Glomerular visceral epithelial cell (primary cell): ENCODE measurements at regions not wholly inside any gene's neighbourhood (a gene's known extent, or its start where the extent isn't known, plus 50 kb on each side); places are given as distances from the start of the nearest gene placed in this dataset.
"Not testable (repeated sequence)": the region's sequence is repeated elsewhere in the genome, so short reads cannot be mapped to it uniquely, and the experiment has no call there.

Experiments used
- DNase-seq: peaks from one replicate; pipeline ENCODE4 v3.0.0-alpha.2; 2016; ENCODE audit errors: extremely low spot score

DNA sequence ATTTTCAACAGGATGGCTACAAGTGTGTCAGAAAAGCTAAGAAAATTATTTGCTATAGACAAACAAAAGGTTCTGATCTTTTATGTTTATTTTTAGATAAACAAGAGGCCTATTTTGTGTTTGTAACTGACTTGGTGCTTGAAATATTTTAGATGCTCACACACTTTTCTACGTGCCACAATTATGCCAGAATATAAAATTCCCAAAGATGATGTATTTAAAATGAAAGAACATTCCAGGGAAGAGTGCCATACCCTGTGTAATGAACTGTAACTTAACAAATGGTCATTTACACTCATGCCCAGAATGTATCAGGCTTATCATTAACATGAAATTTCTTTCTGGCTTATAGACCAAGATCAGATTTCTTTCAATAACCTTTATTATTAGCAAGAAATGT lies 144.9 kb upstream of the MTPN start:
- peak; percentile 18 for DNase-seq

DNA sequence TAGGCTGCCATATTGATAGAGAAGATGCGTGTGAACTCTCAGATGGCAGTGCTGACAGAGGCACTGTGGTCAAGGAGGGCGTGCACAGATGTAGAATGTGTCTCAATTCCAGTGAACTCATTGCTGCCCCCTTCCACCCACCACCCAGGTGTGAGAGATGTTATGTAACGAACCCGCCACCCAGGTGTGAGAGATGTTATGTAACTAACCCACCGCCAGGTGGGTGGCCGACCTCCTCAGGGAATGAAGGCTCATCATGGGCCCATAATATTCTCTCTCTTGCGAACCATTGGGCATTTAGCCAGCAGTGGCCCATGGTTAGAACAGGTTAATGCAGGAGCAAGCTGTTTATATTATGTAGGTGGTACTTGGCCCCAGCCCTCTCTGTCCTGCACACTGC lies 140.4 kb upstream of the MTPN start:
- no peak for DNase-seq

DNA sequence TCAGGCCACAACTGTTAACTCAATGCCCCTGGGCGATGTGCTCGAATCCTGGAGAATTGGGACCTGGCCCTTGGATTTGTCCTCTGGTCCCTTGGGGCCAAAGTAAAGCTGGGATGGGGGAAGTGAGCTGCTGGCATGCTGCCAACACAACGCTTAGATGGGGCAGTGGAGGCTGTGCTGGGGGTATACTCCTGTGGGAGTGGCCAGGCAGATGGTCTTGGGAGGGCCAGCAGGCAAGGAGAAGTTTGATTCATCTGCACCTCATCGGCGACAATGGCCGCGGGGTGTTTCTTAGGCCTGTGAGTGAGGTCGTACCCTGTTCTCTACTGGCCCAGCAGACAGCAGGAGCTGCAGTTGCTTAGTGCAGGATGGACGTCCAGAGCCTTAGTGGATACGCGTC lies 139.0 kb upstream of the MTPN start:
- DNase-seq = no peak

DNA sequence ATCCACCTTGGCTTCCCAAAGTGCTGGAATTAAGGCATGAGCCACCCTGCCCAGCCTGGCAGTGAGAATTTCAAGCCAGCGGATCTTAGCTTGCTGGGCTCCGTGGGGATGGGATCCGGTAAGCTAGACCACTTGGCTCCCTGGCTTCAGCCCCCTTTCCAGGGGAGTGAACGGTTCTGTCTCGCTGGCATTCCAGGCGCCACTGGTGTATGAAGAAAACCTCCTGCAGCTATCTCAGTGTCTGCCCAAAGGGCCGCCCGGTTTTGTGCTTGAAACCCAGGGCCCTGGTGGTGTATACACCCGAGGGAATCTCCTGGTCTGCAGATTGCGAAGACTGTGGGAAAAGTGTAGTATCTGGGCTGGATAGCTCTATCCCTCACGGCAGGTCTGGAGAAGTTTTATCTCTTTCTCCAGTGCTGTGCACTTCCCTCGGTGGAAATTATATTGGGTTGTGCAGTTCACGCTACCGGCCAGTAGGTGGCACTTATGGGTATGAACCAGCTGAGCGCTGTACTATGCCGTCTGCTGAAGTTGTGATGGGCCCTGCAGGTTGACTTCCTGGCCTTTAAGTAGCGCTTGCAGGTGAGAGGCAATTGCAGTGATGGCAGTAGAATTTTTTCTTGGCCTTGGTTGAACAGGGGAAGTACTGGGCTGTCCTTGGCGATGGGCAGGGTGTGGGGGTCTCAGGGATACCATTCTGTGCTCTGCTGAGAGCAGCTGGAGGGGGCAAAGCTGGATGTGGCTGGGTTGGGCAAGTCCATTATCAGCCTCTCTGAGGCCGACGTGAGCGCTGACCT lies 138.0 kb upstream of the MTPN start:
- peak; percentile 40 for DNase-seq

- DNase-seq = not testable (repeated sequence)
Measured at GRCh38 chr7:136114467-136114866, 137.3 kb upstream of the MTPN start.

DNA sequence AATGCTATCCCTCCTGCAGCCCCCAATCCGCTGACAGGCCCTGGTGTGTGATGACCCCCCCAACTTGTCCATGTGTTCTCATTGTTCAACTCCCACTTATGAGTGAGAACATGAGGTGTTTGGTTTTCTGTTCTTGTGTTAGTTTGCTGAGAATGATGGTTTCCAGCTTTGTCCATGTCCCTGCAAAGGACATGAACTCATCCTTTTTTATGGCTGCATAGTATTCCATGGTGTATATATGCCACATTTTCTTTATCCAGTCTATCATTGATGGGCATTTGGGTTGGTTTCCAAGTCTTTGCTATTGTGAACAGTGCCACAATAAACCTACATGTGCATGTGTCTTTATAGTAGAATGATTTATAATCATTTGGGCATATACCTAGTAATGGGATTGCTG lies 131.9 kb upstream of the MTPN start:
- not testable (repeated sequence) for DNase-seq

DNA sequence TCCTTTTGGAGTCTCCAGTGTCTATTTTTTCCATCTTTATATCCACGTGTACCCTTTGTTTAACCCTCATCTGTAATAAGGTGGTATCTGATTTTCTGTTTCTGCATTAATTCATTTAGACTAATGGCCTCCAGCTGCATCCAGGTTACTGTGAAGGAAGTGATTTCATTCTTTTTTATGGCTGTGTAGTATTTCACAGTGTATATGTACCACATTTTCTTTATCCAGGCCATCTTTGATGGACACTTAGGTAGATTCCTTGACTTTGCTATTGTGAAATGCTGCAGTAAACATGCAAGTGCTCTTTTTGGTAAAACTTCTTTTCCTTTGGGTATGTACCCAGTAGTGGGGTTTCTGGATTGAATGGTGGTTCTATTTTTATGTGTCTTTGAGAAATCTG lies 128.0 kb upstream of the MTPN start:
- DNase-seq = no peak

DNA sequence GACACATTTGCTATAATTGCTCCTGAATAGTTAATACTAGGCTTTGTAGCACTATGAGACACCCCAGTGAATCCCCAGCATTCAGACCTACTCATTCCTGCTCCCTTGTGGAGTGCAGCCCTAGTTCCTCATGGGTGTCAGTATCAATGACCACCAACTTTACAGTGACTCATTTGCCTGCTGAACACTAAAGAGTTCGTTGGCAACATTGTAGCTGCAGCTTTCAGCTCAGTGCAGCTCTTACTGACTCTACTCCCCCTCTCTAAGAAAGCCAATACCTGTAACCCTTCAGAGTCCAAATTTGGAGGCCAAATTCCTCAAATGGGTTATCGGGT lies 127.1 kb upstream of the MTPN start:
- DNase-seq = peak; percentile 1

DNA sequence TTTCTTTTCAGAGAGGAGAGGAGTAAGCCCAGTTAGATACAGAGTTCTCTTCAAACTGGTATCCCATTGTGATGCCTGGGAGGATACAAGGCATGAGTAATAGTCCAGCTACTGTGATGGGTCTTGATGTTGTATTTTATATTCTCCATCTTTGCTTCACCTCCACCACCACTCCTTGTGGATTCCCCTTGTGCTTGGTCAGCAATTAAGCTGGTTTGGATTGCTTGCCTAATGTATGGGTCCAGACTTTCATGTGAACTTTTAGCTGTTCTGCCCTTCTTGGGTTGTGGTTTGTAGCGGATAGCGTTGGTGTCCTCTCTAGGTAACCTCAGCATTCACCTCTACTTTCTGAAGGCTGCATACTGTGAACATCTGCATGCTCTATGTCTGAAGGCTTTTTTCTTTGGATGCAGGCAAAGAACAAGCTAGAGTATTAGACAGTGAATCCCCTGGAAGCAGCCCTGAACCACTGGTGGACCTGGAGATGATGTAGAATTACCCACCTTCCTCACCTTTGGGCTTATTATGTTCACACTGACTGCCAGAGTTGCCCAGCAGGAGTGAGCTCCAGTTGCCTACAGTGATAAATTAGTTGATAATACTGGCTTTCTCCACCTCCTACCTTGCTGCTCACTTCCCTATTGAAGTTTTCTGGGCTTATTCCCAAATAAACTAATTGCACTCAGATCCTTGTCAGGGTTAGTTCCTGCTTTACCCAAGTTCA lies 126.5 kb upstream of the MTPN start:
- DNase-seq = no peak

GRCh38 chr7:136102881-136103280 lies 125.7 kb upstream of the MTPN start:
- DNase-seq = no peak

GRCh38 chr7:136092714-136093113 lies 115.6 kb upstream of the MTPN start:
- DNase-seq = not testable (repeated sequence)

GRCh38 chr7:136087881-136088280 lies 110.7 kb upstream of the MTPN start:
- DNase-seq = no peak

GRCh38 chr7:136086712-136087111 lies 109.6 kb upstream of the MTPN start:
- peak; percentile 50 for DNase-seq

GRCh38 chr7:136079934-136080333 lies 102.8 kb upstream of the MTPN start:
- DNase-seq = no peak

GRCh38 chr7:136079478-136079892 lies 102.3 kb upstream of the MTPN start:
- DNase-seq = no peak

DNA sequence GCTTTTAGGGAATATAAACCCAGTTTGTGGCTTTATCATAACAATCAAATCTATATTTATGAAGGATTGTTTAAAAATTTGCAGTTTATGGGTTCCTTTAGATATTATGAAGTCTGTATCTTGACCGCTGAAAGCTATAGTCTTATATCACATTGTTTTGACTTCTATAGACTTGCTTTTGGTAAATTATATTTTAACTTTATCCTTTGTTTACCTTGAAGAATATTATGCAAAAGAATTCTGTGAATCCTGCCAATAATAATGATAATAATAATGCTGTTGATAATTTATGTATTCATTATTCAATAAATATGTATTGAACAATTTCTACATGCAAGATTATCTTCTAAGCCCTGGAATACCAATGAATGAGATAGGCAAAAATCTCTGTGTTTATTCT lies 101.9 kb upstream of the MTPN start:
- no peak for DNase-seq

GRCh38 chr7:136078630-136079029 lies 101.5 kb upstream of the MTPN start:
- no peak for DNase-seq

GRCh38 chr7:136076954-136077353 lies 99.8 kb upstream of the MTPN start:
- no peak for DNase-seq

DNA sequence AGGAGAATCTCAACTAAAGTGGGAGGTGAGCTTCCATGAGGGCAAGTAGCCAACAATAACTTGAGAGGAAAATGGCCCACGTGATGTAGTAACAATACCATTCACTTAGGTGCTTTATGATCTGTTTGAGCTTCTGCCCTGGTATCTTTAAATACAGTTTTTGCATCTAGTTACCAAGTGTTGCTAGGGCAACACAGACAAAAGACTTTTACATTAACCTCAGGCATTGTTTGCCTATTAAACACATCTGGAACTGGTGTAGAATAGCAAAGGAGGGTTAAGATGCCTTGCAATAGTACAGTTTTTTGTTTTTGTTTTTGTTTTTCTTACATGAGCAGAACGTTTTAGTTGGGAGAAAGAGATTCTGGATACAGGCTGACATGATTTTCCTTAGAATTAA lies 97.7 kb upstream of the MTPN start:
- DNase-seq = no peak

- DNase-seq = no peak
Measured at GRCh38 chr7:136072447-136072846, 95.3 kb upstream of the MTPN start.

- no peak for DNase-seq
Measured at GRCh38 chr7:136070736-136071505, 93.8 kb upstream of the MTPN start.

GRCh38 chr7:136069840-136070529 lies 92.8 kb upstream of the MTPN start:
- DNase-seq = no peak
